Lung (tissue), 11 donors: ENCODE measurements at regions not wholly inside any gene's neighbourhood (a gene's known extent, or its start where the extent isn't known, plus 50 kb on each side); places are given as distances from the start of the nearest gene placed in this dataset.

ENCODE experiments used
- ATAC-seq: fragments of 200-7000 bp; cut with Tn5 transposase; one replicate; pipeline ENCODE4 v1.9.1; 2020; ENCODE audit warnings: moderate number of reproducible peaks; ENCODE audit not compliant: insufficient read depth, low FRiP score
- DNase-seq, 3 donors: peaks; one replicate each; pipeline ENCODE4 v3.0.0-alpha.2; 2013 to 2017
- H3K27ac ChIP-seq, 2 donors: one replicate each; pipeline ENCODE4 v1.5.1; 2013; ENCODE audit warnings: mild to moderate bottlenecking in 2 of 2, moderate library complexity in 2 of 2, control low read depth in 1 of 2, inconsistent platforms in 1 of 2, low read depth in 1 of 2, low read length in 1 of 2
- H3K27me3 ChIP-seq, 3 donors: one replicate each; pipeline ENCODE4 v1.5.1; 2013; ENCODE audit warnings: low read length in 2 of 3; ENCODE audit not compliant: control insufficient read depth in 3 of 3, insufficient read depth in 3 of 3
- H3K36me3 ChIP-seq, 4 donors: one replicate each; pipeline ENCODE4 v1.5.1; 2013; ENCODE audit warnings: low read length in 4 of 4, mild to moderate bottlenecking in 1 of 4, moderate library complexity in 1 of 4; ENCODE audit not compliant: control insufficient read depth in 4 of 4, insufficient read depth in 4 of 4
- H3K4me1 ChIP-seq, 5 donors: one replicate each; pipeline ENCODE4 v1.5.1; 2013; ENCODE audit warnings: low read length in 5 of 5, mild to moderate bottlenecking in 2 of 5, moderate library complexity in 1 of 5; ENCODE audit not compliant: control insufficient read depth in 5 of 5, insufficient read depth in 5 of 5
- H3K4me3 ChIP-seq: one replicate; pipeline ENCODE4 v1.5.1; 2013; ENCODE audit warnings: mild to moderate bottlenecking, control low read depth, moderate library complexity
- H3K9ac ChIP-seq, 2 donors: one replicate each; pipeline ENCODE4 v1.5.1; 2013; ENCODE audit warnings: low read length in 2 of 2, control low read depth in 1 of 2; ENCODE audit not compliant: insufficient read depth in 1 of 2
- H3K9me3 ChIP-seq, 4 donors: one replicate each; pipeline ENCODE4 v1.5.1; 2013; ENCODE audit warnings: low read length in 3 of 4, mild to moderate bottlenecking in 1 of 4, moderate library complexity in 1 of 4; ENCODE audit not compliant: control insufficient read depth in 4 of 4, insufficient read depth in 3 of 4
- WGBS, 2 donors: extraction: QIAGEN DNeasy Blood & Tissue Kit; methylation state at CpG; one replicate each; pipeline ENCODE4 v1.1.7; 2013; 5-methylcytosine and 5-hydroxymethylcytosine counted together
- TF ChIP-seq, protein P1 (sequence below): IDR thresholded peaks from 2 replicates; pipeline ENCODE4 v1.5.1; 2012; ENCODE audit warnings: mild to moderate bottlenecking; ENCODE audit errors: control extremely low read depth, extremely low read depth
- donor health status: control.
- donor health status: control.
- donor health status: Bipolar disorder and iron deficiency.
- donor health status: healthy.
- donor health status: DM: yes; HTN: yes; CAD: no.

DNA sequence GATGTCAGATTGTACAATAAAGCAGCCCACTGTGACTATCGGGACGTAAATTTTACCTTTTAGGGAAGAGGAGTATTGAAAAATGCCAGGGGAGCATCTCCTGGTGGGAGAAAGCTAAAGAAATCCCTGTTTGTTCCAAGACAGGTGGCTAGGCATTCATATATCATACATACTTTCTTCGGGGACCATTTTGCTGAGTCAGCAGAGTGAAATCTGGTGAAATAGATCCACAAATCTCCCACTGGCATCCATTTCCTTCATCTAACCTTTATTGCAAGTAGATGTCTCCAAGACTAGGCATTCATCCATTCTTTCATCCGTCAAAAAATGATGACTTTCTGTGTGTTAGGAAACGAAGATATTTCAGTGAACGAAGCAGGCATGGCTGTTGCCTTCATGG is 107.1 kb downstream of the BMP4 start:
- Histone ChIP-seq H3K4me1 (peaks cover 0 to 7% (median 0%) of the 10 kb centered on the region in 5 donors), H3K9me3 (no peaks in the 10 kb centered on the region), H3K4me3 (no peak overlapping the region), H3K9ac (no peak overlapping the region), H3K36me3 (no peaks in the 10 kb centered on the region), H3K27ac (no peak overlapping the region), H3K27me3 (no peaks in the 10 kb centered on the region)
- TF ChIP-seq, protein P1, sequence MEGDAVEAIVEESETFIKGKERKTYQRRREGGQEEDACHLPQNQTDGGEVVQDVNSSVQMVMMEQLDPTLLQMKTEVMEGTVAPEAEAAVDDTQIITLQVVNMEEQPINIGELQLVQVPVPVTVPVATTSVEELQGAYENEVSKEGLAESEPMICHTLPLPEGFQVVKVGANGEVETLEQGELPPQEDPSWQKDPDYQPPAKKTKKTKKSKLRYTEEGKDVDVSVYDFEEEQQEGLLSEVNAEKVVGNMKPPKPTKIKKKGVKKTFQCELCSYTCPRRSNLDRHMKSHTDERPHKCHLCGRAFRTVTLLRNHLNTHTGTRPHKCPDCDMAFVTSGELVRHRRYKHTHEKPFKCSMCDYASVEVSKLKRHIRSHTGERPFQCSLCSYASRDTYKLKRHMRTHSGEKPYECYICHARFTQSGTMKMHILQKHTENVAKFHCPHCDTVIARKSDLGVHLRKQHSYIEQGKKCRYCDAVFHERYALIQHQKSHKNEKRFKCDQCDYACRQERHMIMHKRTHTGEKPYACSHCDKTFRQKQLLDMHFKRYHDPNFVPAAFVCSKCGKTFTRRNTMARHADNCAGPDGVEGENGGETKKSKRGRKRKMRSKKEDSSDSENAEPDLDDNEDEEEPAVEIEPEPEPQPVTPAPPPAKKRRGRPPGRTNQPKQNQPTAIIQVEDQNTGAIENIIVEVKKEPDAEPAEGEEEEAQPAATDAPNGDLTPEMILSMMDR: no peak
- DNase-seq (no peak), ATAC-seq (no peak)
- WGBS, 2 donors: 91 to 93% methylated on average over 6 of the region's 6 CpGs

DNA sequence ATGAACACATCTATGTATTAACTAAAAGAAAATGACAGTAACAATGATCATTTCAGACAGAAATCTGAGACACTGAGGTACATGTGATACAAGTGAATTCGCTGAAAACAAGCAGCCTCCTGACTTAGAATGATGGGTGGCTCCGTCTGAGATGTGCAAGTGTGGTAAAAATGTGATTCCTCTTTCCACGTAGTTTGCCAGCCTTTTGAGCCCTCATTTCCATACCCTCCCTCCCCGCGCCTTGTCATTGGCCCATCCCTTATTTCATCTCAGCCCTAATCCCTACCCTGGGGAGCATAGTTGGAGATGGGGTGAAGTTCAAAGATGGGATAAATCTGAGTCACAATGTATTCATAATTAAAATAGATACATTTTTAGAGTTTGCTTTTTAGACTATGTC is 107.8 kb downstream of the BMP4 start:
- H3K4me3 ChIP-seq: no peak overlapping the region
- H3K27me3 ChIP-seq: no peaks in the 10 kb centered on the region
- TF ChIP-seq, protein P1: no peak
- peaks cover 0 to 2% (median 0%) of the 10 kb centered on the region in 5 donors for H3K4me1 ChIP-seq
- H3K9ac ChIP-seq: no peak overlapping the region
- no peak overlapping the region for H3K27ac ChIP-seq
- no peak for DNase-seq
- H3K36me3 ChIP-seq: no peaks in the 10 kb centered on the region
- ATAC-seq: no peak
- WGBS, 2 donors: 90 to 91% methylated on average over 5 of the region's 5 CpGs
- no peaks in the 10 kb centered on the region for H3K9me3 ChIP-seq

DNA sequence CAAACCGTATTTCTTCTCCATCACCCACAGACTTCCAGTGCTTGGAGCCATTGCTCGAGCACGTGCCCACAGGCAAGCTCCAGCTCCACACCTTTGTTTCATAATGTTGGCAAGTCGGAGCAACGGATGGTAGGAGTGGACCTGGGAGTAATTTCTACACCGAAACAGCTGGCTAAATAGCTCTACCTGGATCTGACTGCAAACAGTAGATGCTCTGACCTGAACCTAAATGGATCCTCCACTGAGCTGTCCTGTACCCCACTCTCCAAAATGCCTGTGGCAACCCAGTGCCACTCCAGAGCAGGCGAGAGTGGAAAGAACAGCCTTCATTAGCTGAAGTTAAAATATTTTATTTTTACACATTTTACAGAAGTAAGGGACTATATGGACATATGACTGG is 108.7 kb downstream of the BMP4 start:
- WGBS, 2 donors: 93 to 94% methylated on average over 7 of the region's 7 CpGs
- H3K36me3 ChIP-seq: no peaks in the 10 kb centered on the region

DNA sequence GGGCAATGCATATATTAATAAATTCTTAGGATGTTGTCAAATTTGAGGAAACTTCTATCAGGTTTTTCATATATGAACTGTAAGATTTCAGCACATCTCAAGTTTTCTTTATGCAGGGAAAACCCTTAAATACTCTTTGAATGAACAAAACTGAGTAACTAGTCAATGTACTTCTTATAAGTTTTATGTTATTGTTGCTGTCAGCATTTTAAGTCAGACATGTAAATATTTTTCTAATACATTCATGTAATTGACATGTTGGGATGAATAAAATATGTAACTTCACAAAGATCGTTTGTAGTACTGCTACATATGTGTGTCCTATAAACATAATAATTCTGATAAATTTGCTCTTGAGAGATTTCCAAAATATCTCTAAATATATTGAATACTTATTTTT is 109.6 kb downstream of the BMP4 start:
- no peak overlapping the region for H3K27ac ChIP-seq
- DNase-seq (no peak), ATAC-seq (no peak)
- TF ChIP-seq, protein P1: no peak
- H3K4me1 ChIP-seq: no peaks in the 10 kb centered on the region
- no peaks in the 10 kb centered on the region for H3K36me3 ChIP-seq
- WGBS, 2 donors: 85 to 86% methylated on average over 1 of the region's 1 CpG
- H3K9ac ChIP-seq: no peak overlapping the region
- no peak overlapping the region for H3K4me3 ChIP-seq
- H3K9me3 ChIP-seq: no peaks in the 10 kb centered on the region
- no peaks in the 10 kb centered on the region for H3K27me3 ChIP-seq

More for the DNA sequence above, 108.7 kb downstream of the BMP4 start:
- TF ChIP-seq, protein P1: no peak
- no peaks in the 10 kb centered on the region for H3K4me1 ChIP-seq
- ATAC-seq: no peak
- H3K9me3 ChIP-seq: no peaks in the 10 kb centered on the region
- no peak for DNase-seq
- H3K27me3 ChIP-seq: no peaks in the 10 kb centered on the region
- no peak overlapping the region for H3K9ac ChIP-seq
- no peak overlapping the region for H3K27ac ChIP-seq
- H3K4me3 ChIP-seq: no peak overlapping the region
